OCI-LY3 (cell line): ENCODE measurements at regions not wholly inside any gene's neighbourhood (a gene's known extent, or its start where the extent isn't known, plus 50 kb on each side); places are given as distances from the start of the nearest gene placed in this dataset.

Experiments
- H2AFZ ChIP-seq: fragments of 200-600, 300-600 bp; shearing (Covaris generic); 2 replicates; pipeline ENCODE4 v1.6.0; 2014; ENCODE audit warnings: antibody characterized with exemption, low read depth, low read length
- H3K27ac ChIP-seq: fragments of 200-600, 300-600 bp; sonication (generic); 2 replicates; pipeline ENCODE4 v1.5.1; 2014; ENCODE audit warnings: mild to moderate bottlenecking, low read length, moderate library complexity, mixed read lengths
- H3K27me3 ChIP-seq: fragments of 200-600, 300-600 bp; sonication (generic); 2 replicates; pipeline ENCODE4 v1.6.1; 2014; ENCODE audit warnings: low read depth, low read length, mixed read lengths
- H3K36me3 ChIP-seq: fragments of 200-600, 300-600 bp; sonication (generic); replicated peaks from 2 replicates; pipeline ENCODE3; 2014; ENCODE audit warnings: low read depth, low read length, mixed read lengths
- H3K4me1 ChIP-seq: fragments of 300-600, 200-600 bp; sonication (generic); 2 replicates; pipeline ENCODE4 v1.6.1; 2014; ENCODE audit warnings: low read length, mixed read lengths
- H3K4me2 ChIP-seq: fragments of 200-600, 300-600 bp; sonication (generic); 2 replicates; pipeline ENCODE4 v1.6.1; 2014; ENCODE audit warnings: low read length, mixed read lengths
- H3K4me3 ChIP-seq: fragments of 300-600, 200-600 bp; sonication (generic); 2 replicates; pipeline ENCODE4 v1.5.1; 2014; ENCODE audit warnings: antibody characterized with exemption, mild to moderate bottlenecking, low read length, moderate library complexity
- H3K79me2 ChIP-seq: fragments of 300-600, 200-600 bp; shearing (Covaris generic); 2 replicates; pipeline ENCODE4 v1.6.1; 2014; ENCODE audit warnings: mild to moderate bottlenecking, low read length, mixed read lengths
- H3K9ac ChIP-seq: fragments of 300-600, 200-600 bp; shearing (Covaris generic); 2 replicates; pipeline ENCODE4 v1.6.0; 2014; ENCODE audit warnings: mild to moderate bottlenecking, low read length, moderate library complexity
- H3K9me3 ChIP-seq: fragments of 200-600, 300-600 bp; shearing (Covaris generic); 2 replicates; pipeline ENCODE4 v1.6.1; 2014; ENCODE audit warnings: low read length, mixed read lengths; ENCODE audit not compliant: insufficient read depth
- H4K20me1 ChIP-seq: fragments of 200-600, 300-600 bp; sonication (generic); 2 replicates; pipeline ENCODE4 v1.6.1; 2016; ENCODE audit warnings: low read length, mixed read lengths; ENCODE audit not compliant: insufficient read depth
- EZH2phosphoT487 ChIP-seq: fragments of 200-600 bp; shearing (Covaris generic); IDR thresholded peaks from 2 replicates; pipeline ENCODE4 v1.6.1; 2018; ENCODE audit warnings: antibody characterized with exemption, mixed run types, low read depth
- TF ChIP-seq, protein P1 (sequence below): fragments of 200-600, 300-600 bp; sonication (generic); IDR thresholded peaks from 2 replicates; pipeline ENCODE4 v1.5.1; 2014; ENCODE audit warnings: antibody characterized with exemption, low read length, low read depth

DNA sequence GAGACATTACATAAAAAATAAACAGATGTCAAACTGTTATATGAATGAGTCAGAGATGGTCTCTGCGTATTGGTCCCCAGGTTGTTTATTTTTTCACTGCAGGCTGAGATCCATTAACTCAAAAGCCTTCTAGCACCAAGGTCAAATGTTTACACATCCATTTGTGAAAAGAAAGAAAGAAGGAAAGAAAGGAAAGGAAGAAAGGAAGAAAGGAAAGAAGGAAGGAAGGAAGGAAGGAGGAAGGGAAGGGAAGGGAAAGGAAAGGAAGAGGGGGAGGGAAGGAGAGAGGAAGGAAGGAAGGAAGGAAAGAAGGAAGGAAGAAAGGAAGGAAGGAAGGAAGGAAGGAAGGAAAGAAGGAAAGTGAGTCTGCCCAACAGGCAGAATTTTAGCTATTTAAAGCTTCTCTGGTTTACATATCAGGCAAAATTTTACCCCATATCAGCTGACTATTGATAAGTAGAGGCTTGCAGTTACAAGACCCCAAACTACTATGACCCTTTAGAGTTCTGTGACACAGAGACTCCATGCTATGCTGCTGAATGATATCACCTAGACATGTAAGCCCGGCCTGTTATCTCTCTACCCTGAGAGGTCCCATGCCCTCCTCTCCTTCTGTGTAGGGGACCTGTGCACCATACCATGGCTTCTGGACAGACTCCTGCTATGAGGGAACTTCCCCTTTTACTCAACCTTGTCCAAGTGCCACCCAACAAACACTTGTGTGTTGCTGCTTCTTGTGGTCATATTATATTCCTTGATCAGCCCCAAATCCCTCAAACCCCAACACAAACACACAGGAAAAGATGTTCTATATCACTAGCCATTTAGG, 59.0 kb downstream of the DRD1 start:
- TF ChIP-seq EZH2phosphoT487, result no peak
- TF ChIP-seq, protein P1, sequence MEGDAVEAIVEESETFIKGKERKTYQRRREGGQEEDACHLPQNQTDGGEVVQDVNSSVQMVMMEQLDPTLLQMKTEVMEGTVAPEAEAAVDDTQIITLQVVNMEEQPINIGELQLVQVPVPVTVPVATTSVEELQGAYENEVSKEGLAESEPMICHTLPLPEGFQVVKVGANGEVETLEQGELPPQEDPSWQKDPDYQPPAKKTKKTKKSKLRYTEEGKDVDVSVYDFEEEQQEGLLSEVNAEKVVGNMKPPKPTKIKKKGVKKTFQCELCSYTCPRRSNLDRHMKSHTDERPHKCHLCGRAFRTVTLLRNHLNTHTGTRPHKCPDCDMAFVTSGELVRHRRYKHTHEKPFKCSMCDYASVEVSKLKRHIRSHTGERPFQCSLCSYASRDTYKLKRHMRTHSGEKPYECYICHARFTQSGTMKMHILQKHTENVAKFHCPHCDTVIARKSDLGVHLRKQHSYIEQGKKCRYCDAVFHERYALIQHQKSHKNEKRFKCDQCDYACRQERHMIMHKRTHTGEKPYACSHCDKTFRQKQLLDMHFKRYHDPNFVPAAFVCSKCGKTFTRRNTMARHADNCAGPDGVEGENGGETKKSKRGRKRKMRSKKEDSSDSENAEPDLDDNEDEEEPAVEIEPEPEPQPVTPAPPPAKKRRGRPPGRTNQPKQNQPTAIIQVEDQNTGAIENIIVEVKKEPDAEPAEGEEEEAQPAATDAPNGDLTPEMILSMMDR, result no peak
- no peaks in the 10 kb centered on the region for H3K27me3 ChIP-seq
- no peak overlapping the region for H3K4me2 ChIP-seq
- H3K4me3 ChIP-seq, result no peak overlapping the region
- H4K20me1 ChIP-seq, result no peaks in the 10 kb centered on the region
- no peak overlapping the region for H3K9ac ChIP-seq
- no peak overlapping the region for H2AFZ ChIP-seq
- H3K9me3 ChIP-seq, result no peaks in the 10 kb centered on the region
- no peaks in the 10 kb centered on the region for H3K4me1 ChIP-seq
- H3K79me2 ChIP-seq, result no peaks in the 10 kb centered on the region
- H3K27ac ChIP-seq, result no peak overlapping the region
- no peaks in the 10 kb centered on the region for H3K36me3 ChIP-seq

DNA sequence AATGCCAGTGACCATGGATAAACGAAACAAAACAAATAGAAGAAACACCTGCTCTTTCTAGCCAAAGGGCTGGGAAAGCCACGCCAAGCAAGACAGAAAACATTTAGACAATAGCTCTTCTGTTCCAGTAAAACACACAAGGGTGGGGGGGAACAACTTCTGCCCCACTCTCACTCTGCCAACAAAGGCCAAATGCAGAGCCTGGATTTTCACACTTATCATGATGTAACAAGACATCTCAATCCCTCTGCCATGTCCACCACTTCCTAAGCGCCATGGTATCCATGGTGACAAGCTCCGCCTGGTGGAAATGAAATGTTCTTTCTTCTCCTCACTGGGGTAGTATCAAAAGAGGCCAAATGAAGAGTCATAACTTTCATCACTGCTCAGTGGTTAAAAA, 60.6 kb downstream of the DRD1 start:
- Histone ChIP-seq H2AFZ (no peak overlapping the region), H3K9ac (no peak overlapping the region), H3K4me1 (no peaks in the 10 kb centered on the region)

GRCh38 chr5:175382171-175382570, 61.8 kb downstream of the DRD1 start:
- Histone ChIP-seq H2AFZ (no peak overlapping the region), H3K4me1 (no peaks in the 10 kb centered on the region), H3K36me3 (no peaks in the 10 kb centered on the region), H3K27ac (no peak overlapping the region), H3K9me3 (no peaks in the 10 kb centered on the region), H3K9ac (no peak overlapping the region), H3K4me2 (no peak overlapping the region), H4K20me1 (no peaks in the 10 kb centered on the region), H3K79me2 (no peaks in the 10 kb centered on the region), H3K4me3 (no peak overlapping the region), H3K27me3 (no peaks in the 10 kb centered on the region)
- TF ChIP-seq, protein P1, result no peak
- TF ChIP-seq EZH2phosphoT487, result no peak

More for the DNA sequence above, 60.6 kb downstream of the DRD1 start:
- Histone ChIP-seq H3K79me2 (no peaks in the 10 kb centered on the region), H3K27ac (no peak overlapping the region), H3K9me3 (no peaks in the 10 kb centered on the region), H4K20me1 (no peaks in the 10 kb centered on the region), H3K4me3 (no peak overlapping the region), H3K27me3 (no peaks in the 10 kb centered on the region), H3K4me2 (no peak overlapping the region), H3K36me3 (no peaks in the 10 kb centered on the region)
- TF ChIP-seq EZH2phosphoT487, result no peak
- TF ChIP-seq, protein P1, result no peak

DNA sequence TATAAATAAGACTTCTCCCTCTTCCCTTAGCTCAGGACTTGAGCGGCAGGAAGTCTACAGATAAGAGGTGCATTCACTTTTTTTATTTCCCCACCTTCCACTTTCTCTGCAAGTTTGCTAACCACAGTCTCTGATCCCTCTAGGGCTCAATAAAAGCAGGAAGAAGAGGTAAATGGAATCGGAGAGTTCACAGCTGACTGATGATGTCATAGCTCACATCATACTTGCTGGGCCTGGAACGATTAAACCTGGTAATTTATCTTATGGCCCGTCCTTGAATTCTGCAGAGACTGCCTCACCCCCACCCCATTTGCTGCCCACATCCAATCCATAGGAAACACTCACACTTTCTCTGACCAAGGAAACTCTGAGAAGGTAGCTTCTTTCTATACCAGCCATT, 62.9 kb downstream of the DRD1 start:
- TF ChIP-seq, protein P1, result no peak
- TF ChIP-seq EZH2phosphoT487, result no peak
- Histone ChIP-seq H3K4me2 (no peak overlapping the region), H3K27me3 (no peaks in the 10 kb centered on the region), H3K27ac (no peak overlapping the region), H3K9ac (no peak overlapping the region), H3K79me2 (no peaks in the 10 kb centered on the region), H2AFZ (no peak overlapping the region), H4K20me1 (no peaks in the 10 kb centered on the region), H3K9me3 (no peaks in the 10 kb centered on the region), H3K4me1 (no peaks in the 10 kb centered on the region), H3K4me3 (no peak overlapping the region), H3K36me3 (no peaks in the 10 kb centered on the region)
